ENCODE measurements at regions not wholly inside any gene's neighbourhood (a gene's known extent, or its start where the extent isn't known, plus 50 kb on each side); places are given as distances from the start of the nearest gene placed in this dataset.

DNA sequence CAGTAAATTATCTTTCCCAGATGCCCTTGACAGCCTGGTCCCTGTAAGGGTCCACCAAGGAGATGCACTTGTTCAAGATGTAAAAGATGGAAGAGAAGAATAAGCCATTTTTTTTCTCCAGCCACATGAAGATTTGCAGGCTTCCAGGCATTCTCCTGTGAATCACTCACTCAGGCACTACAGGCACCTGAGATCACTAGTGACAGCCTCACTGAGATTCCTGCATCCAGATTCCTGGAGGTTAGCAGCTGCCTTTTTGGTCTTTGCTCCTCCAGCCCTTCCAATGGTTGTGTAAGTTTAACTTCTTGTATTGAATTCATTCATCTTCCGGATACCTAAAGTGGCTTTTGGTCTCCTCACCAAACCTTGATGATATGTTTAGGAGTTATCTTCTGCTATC lies 630.2 kb upstream of the CADM1 start:
- no peak overlapping the region for H3K4me3 ChIP-seq (ENCODE audit: low read depth, low read length)
- TF ChIP-seq CTCF (IDR thresholded peaks at IDR 0.05; ENCODE audit: borderline replicate concordance, insufficient read depth, low read depth, low read length): no peak

GRCh38 chr11:116132273-116132978 lies 628.2 kb upstream of the CADM1 start:
- H3K4me3 ChIP-seq (ENCODE audit: low read depth, low read length): no peak overlapping the region

GRCh38 chr11:116130122-116130521 lies 625.9 kb upstream of the CADM1 start:
- H3K4me3 ChIP-seq (ENCODE audit: low read depth, low read length): no peak overlapping the region
- no peak for TF ChIP-seq CTCF (IDR thresholded peaks at IDR 0.05; ENCODE audit: borderline replicate concordance, insufficient read depth, low read depth, low read length)

More at GRCh38 chr11:116132273-116132978, 628.2 kb upstream of the CADM1 start:
- TF ChIP-seq CTCF (IDR thresholded peaks at IDR 0.05; ENCODE audit: borderline replicate concordance, insufficient read depth, low read depth, low read length): no peak

DNA sequence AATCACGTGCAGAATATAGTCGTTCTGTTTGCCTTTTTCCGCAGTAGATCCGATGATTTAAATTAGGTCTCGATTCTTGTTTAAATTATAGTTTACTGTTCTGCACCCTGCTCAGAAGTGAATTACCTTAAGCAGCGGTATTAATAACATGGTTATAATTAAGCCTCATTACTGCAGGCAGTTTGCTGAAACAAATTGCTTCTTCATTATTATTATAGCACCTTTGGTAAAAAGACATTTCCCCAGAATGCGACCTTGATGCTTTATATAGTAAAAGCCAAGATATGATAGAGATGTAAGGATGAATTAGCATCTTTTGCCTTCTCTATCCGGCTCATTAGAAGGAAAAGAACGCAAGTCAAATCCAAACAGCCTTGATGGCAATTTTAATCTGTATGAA lies 625.2 kb upstream of the CADM1 start:
- TF ChIP-seq CTCF (IDR thresholded peaks at IDR 0.05; ENCODE audit: borderline replicate concordance, insufficient read depth, low read depth, low read length): no peak
- no peak overlapping the region for H3K4me3 ChIP-seq (ENCODE audit: low read depth, low read length)

- no peak for TF ChIP-seq CTCF (IDR thresholded peaks at IDR 0.05; ENCODE audit: borderline replicate concordance, insufficient read depth, low read depth, low read length)
- H3K4me3 ChIP-seq (ENCODE audit: low read depth, low read length): no peak overlapping the region
These were observed 622.3 kb upstream of the CADM1 start for GRCh38 chr11:116126562-116126961.

- no peak overlapping the region for H3K4me3 ChIP-seq (ENCODE audit: low read depth, low read length)
- TF ChIP-seq CTCF (IDR thresholded peaks at IDR 0.05; ENCODE audit: borderline replicate concordance, insufficient read depth, low read depth, low read length): no peak
These were observed 620.9 kb upstream of the CADM1 start for GRCh38 chr11:116124922-116125714.

DNA sequence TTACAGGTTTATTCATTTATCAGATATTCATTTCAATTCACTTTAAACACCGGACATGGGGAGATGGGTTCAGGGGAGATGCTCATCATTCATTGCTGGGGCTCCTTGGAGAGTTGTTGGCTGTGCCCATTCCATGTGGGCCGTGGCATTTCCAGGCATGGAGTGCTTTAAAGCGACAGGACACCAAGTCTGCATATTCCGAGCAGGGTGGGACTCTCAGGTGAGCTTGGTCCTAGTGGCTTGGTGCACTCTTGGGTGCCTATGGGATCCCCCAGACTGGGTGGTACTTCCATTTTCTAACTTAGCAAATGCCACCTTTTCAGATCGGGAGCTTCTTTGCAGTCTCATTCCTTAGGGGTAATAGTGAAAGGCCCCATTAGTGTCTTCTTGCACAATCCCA lies 619.5 kb upstream of the CADM1 start:
- no peak for TF ChIP-seq CTCF (IDR thresholded peaks at IDR 0.05; ENCODE audit: borderline replicate concordance, insufficient read depth, low read depth, low read length)
- no peak overlapping the region for H3K4me3 ChIP-seq (ENCODE audit: low read depth, low read length)

All from GM12875 (cell line).